Cardiac septum (tissue), 1 donor: ENCODE measurements at regions not wholly inside any gene's neighbourhood (a gene's known extent, or its start where the extent isn't known, plus 50 kb on each side); places are given as distances from the start of the nearest gene placed in this dataset.

Experiments
- DNase-seq: peaks from one replicate; pipeline ENCODE4 v3.0.0-alpha.2; 2020; ENCODE audit warnings: low spot score
- intact Hi-C: fragments of 100-400 bp; cut with DNase I; formaldehyde crosslinking; loops from one replicate; pipeline ENCODE4 v1.14.0; 2022
- donor health status: DM: no; HTN: no; CAD: no.

- no peak for DNase-seq
- intact Hi-C loops, result no loop called here
Measured at GRCh38 chr18:27277554-27277953, 92.4 kb upstream of the CHST9 start.

GRCh38 chr18:27276886-27277285 is 91.8 kb upstream of the CHST9 start:
- no peak for DNase-seq
- intact Hi-C loops, result no loop called here

- DNase-seq, result no peak
- intact Hi-C loops, result no loop called here
Measured at GRCh38 chr18:27276479-27276878, 91.4 kb upstream of the CHST9 start.

GRCh38 chr18:27274901-27275300 is 89.8 kb upstream of the CHST9 start:
- no peak for DNase-seq
- intact Hi-C loops, result no loop called here

- intact Hi-C loops, result no loop called here
- DNase-seq, result no peak
Measured at GRCh38 chr18:27270508-27270907, 85.4 kb upstream of the CHST9 start.

GRCh38 chr18:27263369-27263768 is 78.3 kb upstream of the CHST9 start:
- intact Hi-C loops, result no loop called here
- no peak for DNase-seq

GRCh38 chr18:27261769-27262549 is 76.9 kb upstream of the CHST9 start:
- intact Hi-C loops, result no loop called here
- no peak for DNase-seq

GRCh38 chr18:27253571-27253970 is 68.5 kb upstream of the CHST9 start:
- intact Hi-C loops, result no loop called here

GRCh38 chr18:27250471-27250870 is 65.4 kb upstream of the CHST9 start:
- DNase-seq, result no peak
- intact Hi-C loops, result no loop called here

More at GRCh38 chr18:27253571-27253970, 68.5 kb upstream of the CHST9 start:
- no peak for DNase-seq

- intact Hi-C loops, result no loop called here
- no peak for DNase-seq
Measured at GRCh38 chr18:27249933-27250332, 64.8 kb upstream of the CHST9 start.

GRCh38 chr18:27244259-27244658 is 59.2 kb upstream of the CHST9 start:
- intact Hi-C loops, result no loop called here
- no peak for DNase-seq

GRCh38 chr18:27242392-27243047 is 57.4 kb upstream of the CHST9 start:
- intact Hi-C loops, result no loop called here

GRCh38 chr18:27240383-27240782 is 55.3 kb upstream of the CHST9 start:
- DNase-seq, result no peak
- intact Hi-C loops, result no loop called here

More at GRCh38 chr18:27242392-27243047, 57.4 kb upstream of the CHST9 start:
- no peak for DNase-seq

GRCh38 chr18:27239669-27240068 is 54.6 kb upstream of the CHST9 start:
- intact Hi-C loops, result no loop called here

GRCh38 chr18:27235218-27235870 is 50.2 kb upstream of the CHST9 start:
- DNase-seq, result no peak
- intact Hi-C loops, result no loop called here

More at GRCh38 chr18:27239669-27240068, 54.6 kb upstream of the CHST9 start:
- no peak for DNase-seq
